Adrenal gland (tissue), 5 donors: ENCODE measurements at regions not wholly inside any gene's neighbourhood (a gene's known extent, or its start where the extent isn't known, plus 50 kb on each side); places are given as distances from the start of the nearest gene placed in this dataset.

Experiments
- CTCF ChIP-seq, 6 experiments: fragments of 450-650 bp in 4 of 6; fragments of 200-600 bp in 2 of 6; sonication (generic) in 1 of 6; IDR thresholded peaks; 1 replicate in 5 of 6; 2 replicates in 1 of 6; pipeline versions ENCODE4 v1.5.1 to v1.8.0; 2016 to 2021; ENCODE audit warnings: antibody characterized with exemption in 6 of 6, mild to moderate bottlenecking in 2 of 6, moderate library complexity in 1 of 6
- POLR2A ChIP-seq, 2 donors: fragments of 450-650 bp; IDR thresholded peaks; one replicate each; pipeline ENCODE4 v1.6.1; 2017; ENCODE audit warnings: antibody characterized with exemption in 2 of 2, mild to moderate bottlenecking in 2 of 2, moderate library complexity in 1 of 2
- donor health status: DM: no; HTN: no; CAD: no.

GRCh38 chr10:37640301-37640700, 217.1 kb downstream of the ZNF248 start:
- TF ChIP-seq CTCF (IDR thresholded peaks at IDR 0.05) (no peak), POLR2A (IDR thresholded peaks at IDR 0.05) (no peak)
